Testis (tissue), 2 donors: ENCODE measurements at regions not wholly inside any gene's neighbourhood (a gene's known extent, or its start where the extent isn't known, plus 50 kb on each side); places are given as distances from the start of the nearest gene placed in this dataset.

ENCODE experiments used
- CTCF ChIP-seq, 3 experiments: fragments of 450-650 bp in 2 of 3; fragments of 200-600 bp in 1 of 3; sonication (generic) in 1 of 3; IDR thresholded peaks; one replicate each; pipeline ENCODE4 v1.5.1; 2016 to 2019; ENCODE audit warnings: antibody characterized with exemption in 3 of 3, mild to moderate bottlenecking in 2 of 3, moderate library complexity in 1 of 3
- POLR2A ChIP-seq: fragments of 450-650 bp; IDR thresholded peaks from one replicate; pipeline ENCODE4 v1.6.1; 2017; ENCODE audit warnings: antibody characterized with exemption, mild to moderate bottlenecking, moderate library complexity

GRCh38 chr1:181396811-181397210 lies 86.5 kb upstream of the CACNA1E start:
- no peak for TF ChIP-seq CTCF (IDR thresholded peaks at IDR 0.05)
- no peak for TF ChIP-seq POLR2A
